ENCODE measurements at regions not wholly inside any gene's neighbourhood (a gene's known extent, or its start where the extent isn't known, plus 50 kb on each side); places are given as distances from the start of the nearest gene placed in this dataset.
"Not testable (repeated sequence)": the region's sequence is repeated elsewhere in the genome, so short reads cannot be mapped to it uniquely, and the experiment has no call there.

DNA sequence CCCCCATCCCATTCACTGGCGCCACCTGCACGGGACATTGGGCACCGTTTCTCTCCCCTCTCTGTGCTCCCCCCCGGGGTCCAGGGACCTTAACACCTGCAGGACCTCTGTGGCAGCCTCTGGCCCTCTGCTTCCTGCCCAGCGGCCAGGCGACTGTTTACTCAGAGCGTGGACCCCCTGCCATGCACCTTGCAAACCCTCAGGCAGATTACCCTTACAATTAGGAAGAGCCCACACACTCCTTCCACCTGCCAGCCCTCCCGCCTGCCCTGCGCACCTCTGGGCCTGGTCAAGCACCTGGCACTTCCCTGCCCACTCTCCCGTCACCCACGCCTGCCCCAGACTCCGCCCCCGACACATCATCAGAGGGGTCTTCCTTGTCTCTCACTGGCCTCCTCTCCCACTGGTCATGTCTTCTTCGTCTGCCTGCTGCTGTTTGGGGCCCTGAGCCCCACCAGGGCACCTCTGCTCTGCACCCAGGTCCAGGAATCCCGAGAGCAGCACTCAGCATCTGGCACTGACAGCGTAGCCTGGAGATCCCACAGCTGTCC, 281.3 kb upstream of the IRX4 start:
- intact Hi-C loops (cut with micrococcal nuclease), result no loop called here

DNA sequence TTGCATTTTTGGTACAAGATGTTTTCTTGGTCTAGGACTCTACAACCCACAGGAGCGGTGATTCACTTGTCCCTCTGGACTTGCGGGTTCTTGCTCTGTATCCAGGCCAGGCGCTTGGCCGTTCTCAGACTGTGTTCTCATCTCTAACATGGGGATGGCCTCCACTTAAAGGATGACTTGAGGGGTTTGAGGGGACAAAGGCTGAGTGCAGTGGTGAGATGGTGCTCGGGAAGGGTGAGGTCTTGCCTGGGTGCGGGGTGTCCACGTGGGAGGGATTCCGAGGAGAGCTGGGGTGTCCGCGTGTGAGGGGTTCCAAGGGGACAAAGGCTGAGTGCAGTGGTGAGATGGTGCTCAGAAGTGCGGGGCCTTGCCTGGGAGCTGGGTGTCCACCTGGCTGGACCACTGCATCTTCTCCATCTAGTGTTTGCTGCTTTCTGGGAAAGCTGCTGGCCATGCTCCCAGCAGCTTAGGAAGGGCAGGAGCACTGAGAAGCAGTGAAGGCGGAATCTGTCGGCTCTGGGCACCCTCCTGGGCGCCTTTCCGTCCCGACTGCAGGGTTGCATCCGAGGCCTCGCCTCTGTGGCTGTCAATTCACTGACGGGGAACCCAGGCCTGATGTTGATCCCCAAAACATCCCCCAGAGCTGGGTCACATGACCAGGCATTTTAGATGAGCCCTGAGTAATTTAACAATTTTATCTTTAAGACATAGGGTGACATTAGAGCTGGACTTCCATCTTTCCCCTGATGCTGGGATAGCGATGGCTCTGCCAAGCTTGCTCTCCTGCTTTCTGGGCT, 280.5 kb upstream of the IRX4 start:
- intact Hi-C loops (cut with micrococcal nuclease), result no loop called here
- no peak for ATAC-seq
- DNase-seq, result no peak

More for the DNA sequence above, 281.3 kb upstream of the IRX4 start:
- ATAC-seq, result no peak
- no peak for DNase-seq

- no peak for DNase-seq
- intact Hi-C loops (cut with micrococcal nuclease), result no loop called here
- ATAC-seq, result no peak
Observed at GRCh38 chr5:2160811-2161210, 278.1 kb upstream of the IRX4 start.

- intact Hi-C loops (cut with micrococcal nuclease), result no loop called here
- no peak for DNase-seq
- ATAC-seq, result no peak
Observed at GRCh38 chr5:2158767-2159166, 276.0 kb upstream of the IRX4 start.

GRCh38 chr5:2158109-2158508, 275.4 kb upstream of the IRX4 start:
- intact Hi-C loops (cut with micrococcal nuclease), result no loop called here
- no peak for DNase-seq
- no peak for ATAC-seq

- ATAC-seq, result no peak
- intact Hi-C loops (cut with micrococcal nuclease), result no loop called here
Observed at GRCh38 chr5:2157372-2157771, 274.6 kb upstream of the IRX4 start.

GRCh38 chr5:2156358-2157059, 273.8 kb upstream of the IRX4 start:
- no peak for DNase-seq
- no peak for ATAC-seq
- intact Hi-C loops (cut with micrococcal nuclease), result no loop called here

More at GRCh38 chr5:2157372-2157771, 274.6 kb upstream of the IRX4 start:
- DNase-seq, result no peak

DNA sequence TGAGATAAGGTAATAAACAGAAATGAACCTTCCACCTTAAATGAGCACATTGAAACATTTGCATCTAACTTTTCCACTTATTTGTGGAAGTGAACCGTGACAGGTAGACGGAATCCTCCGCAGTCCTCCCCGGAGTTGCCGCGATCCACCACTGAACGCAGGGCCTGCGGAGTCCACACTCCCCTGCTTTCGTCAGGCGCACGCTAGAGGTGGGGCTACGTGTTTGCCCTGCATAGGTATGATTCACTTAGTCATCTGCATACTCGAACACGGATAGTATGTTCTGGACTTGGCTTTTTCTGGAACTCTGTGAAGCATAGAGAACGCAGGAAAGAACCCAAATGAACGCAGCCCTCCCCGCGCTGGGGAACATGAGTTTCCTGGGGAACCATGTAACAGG, 272.8 kb upstream of the IRX4 start:
- intact Hi-C loops (cut with micrococcal nuclease), result no loop called here
- ATAC-seq (no peak), DNase-seq (no peak)

DNA sequence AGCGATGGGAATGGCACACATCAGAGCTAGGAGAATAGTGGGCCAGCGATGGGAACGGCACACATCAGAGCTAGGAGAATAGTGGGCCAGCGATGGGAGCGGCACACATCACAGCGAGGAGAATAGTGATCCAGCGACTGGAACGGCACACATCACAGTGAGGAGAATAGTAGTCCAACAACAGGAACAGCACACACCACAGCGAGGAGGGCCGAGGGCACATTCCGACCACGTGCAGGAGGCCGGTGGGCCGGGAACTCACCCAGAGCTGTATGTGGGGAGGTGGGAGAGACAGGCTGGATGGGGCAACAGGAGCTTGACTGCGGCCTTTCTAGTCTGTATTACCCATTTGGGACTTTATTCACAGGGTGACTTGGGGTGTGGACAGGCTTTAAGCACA, 271.1 kb upstream of the IRX4 start:
- ATAC-seq (no peak), DNase-seq (no peak)
- intact Hi-C loops (cut with micrococcal nuclease), result no loop called here

DNA sequence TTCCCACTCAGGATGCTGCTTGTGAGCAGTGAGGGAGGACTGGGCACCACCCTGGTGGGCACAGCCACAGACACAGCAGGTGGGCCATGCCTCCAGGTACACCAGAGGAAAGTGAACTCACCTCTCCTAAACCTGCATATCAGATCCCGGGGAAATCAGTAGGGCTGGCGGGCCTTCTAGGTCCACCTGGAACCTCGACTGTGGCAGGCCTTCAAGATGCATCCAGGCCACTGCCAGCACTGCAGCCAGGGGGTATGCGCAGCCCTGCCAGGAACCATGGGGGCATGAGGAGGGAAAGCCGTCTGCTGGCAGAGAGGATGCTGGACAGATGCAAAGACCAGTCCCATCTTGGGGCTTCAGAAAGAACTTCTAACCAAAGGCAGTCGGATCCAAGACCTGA, 270.6 kb upstream of the IRX4 start:
- DNase-seq, result no peak
- intact Hi-C loops (cut with micrococcal nuclease), result no loop called here
- ATAC-seq, result no peak

GRCh38 chr5:2151301-2151888, 268.7 kb upstream of the IRX4 start:
- ATAC-seq; DNase-seq; intact Hi-C loops (cut with micrococcal nuclease): not testable (repeated sequence)

GRCh38 chr5:2149195-2149539, 266.4 kb upstream of the IRX4 start:
- ATAC-seq (no peak), DNase-seq (no peak)
- intact Hi-C loops (cut with micrococcal nuclease), result no loop called here

- intact Hi-C loops (cut with micrococcal nuclease), result no loop called here
- DNase-seq, result no peak
- no peak for ATAC-seq
Observed at GRCh38 chr5:2148312-2149194, 265.8 kb upstream of the IRX4 start.

DNA sequence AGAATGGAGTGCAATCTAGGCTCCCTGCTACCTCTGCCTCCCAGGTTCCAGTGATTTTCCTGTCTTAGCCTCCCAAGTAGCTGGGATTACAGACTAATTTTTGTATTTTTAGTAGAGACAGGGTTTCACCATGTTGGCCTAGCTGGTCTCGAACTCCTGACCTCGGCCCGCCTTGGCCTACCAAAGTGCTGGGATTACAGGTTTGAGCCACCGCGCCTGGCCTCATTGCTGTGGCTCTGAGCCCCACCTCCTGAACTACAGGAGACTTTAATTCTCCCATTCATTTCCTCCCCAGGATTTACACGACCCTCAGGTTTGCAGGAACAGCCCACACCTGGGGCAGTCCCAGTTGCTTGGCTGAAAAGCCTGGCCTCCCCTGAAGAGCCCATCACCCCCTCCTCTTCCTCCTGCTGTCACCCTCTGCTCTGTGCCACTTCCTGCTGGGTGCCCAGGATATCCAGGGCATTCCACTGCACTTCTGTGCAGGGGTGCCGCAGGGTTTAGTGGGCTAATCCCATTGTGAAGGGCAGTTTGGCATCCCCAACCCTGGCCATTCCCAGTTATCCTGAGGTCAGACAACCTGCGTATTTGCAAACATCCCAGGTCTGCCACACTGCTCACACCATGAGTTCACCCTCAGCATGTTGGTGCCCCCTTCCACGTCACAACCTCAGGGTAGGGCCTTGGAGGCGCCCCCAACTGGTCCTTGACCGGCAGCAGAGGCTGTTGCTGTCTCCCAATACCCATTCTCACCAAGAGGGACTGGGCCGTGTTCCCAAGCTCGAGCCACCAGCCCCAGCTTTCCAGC, 265.0 kb upstream of the IRX4 start:
- intact Hi-C loops (cut with micrococcal nuclease), result no loop called here
- DNase-seq (no peak), ATAC-seq (no peak)

GRCh38 chr5:2143646-2144353, 261.1 kb upstream of the IRX4 start:
- intact Hi-C loops (cut with micrococcal nuclease), result no loop called here
- no peak for DNase-seq
- ATAC-seq, result no peak

- DNase-seq (no peak), ATAC-seq (no peak)
- intact Hi-C loops (cut with micrococcal nuclease), result no loop called here
Observed at GRCh38 chr5:2143088-2143487, 260.4 kb upstream of the IRX4 start.

DNA sequence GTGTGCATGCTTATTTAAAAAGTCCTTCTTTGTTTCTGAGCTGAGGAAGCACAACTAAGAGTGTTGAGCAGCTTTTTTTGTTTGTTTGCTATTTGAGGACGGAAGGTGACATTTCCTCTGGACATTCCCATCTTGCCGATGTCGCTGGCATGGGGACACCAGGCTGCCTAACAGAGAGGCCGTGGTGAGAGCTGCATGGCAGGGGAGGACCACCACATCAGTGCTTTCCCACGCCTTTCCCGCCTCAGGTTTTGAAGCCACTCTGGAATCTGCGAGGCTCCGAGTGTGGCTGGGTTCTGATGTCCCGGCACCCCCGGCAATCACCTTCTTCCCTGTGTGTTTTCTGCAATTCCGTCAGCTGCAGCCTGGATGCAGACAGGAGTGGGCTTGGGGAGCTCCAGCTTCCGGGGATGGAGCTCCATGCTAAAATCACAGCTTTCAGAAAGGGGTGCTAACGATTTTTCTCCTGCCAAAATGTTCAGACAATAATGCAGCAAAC, 259.8 kb upstream of the IRX4 start:
- ATAC-seq (no peak), DNase-seq (no peak)
- intact Hi-C loops (cut with micrococcal nuclease), result no loop called here
